K562 (cell line): ENCODE measurements at regions not wholly inside any gene's neighbourhood (a gene's known extent, or its start where the extent isn't known, plus 50 kb on each side); places are given as distances from the start of the nearest gene placed in this dataset.

Experiments used
- CEBPG ChIP-seq, 3 experiments: fragments of 200-800 bp in 1 of 3; sonication (Bioruptor generic) in 1 of 3; sonication (generic) in 1 of 3; formaldehyde crosslinking in 1 of 3; IDR thresholded peaks in 2 of 3; conservative IDR thresholded peaks in 1 of 3; 2 replicates each; pipeline versions ENCODE4 v1.6.1 to v1.8.0; 2016 to 2022; ENCODE audit warnings: missing compliant biosample characterization in 2 of 3, missing genetic modification characterization in 2 of 3, mild to moderate bottlenecking in 1 of 3, missing genetic modification reagents in 1 of 3
- CTCF ChIP-seq, 3 experiments: IDR thresholded peaks in 2 of 3; conservative IDR thresholded peaks in 1 of 3; 2 replicates each; pipeline ENCODE4 v1.5.1; 2011 to 2012; ENCODE audit warnings: low read length in 3 of 3, mild to moderate bottlenecking in 3 of 3, control low read depth in 2 of 3, improper control_type of control experiment in 1 of 3, inconsistent platforms in 1 of 3, low read depth in 1 of 3, mixed read lengths in 1 of 3, moderate library complexity in 1 of 3; ENCODE audit not compliant: insufficient read depth in 2 of 3
- GATAD2A ChIP-seq: fragments of 450-650 bp; IDR thresholded peaks from 2 replicates; pipeline ENCODE4 v1.6.1; 2017

DNA sequence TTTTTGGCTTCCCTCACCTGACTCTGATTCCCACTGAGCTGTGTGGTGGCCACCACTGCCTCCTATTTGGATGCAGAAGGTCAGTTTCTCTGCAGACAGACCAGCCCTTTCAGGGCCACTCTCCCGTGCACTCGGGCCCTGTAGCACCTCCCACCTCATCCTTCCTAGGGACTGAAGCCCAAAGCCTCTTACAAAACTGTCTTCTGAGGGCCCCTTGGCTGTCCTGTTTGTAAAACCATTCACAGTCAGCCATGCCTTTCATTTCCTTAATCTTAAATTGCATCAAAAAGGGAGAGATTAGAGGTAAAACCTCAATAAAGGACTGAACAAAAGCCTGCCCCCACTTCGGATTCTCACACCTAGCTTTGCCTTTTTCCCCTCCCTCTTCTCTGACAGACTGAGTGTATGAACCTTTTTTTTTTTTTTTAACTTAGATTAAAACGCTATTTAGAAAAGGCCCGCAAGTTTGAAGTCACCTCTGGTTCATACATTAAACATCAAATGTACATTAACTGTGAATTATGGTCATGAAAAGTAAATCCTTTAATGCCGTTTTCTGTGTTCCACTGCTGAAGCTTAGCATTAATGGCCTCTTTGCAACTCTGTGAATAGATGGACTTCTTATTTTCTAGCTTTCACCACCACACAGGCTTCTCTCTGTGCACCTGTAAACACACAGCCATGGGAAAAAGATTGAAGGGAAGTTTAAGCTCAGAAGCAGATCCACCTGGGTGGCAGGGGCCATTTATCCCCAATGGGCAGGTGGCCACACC lies 247.2 kb upstream of the CADM1 start:
- TF ChIP-seq CTCF (IDR thresholded peaks at IDR 0.05 in 2 of 3, conservative IDR thresholded peaks at IDR 0.05 in 1 of 3; ENCODE audit: insufficient read depth in 2 of 3, low read depth in 1 of 3, low read length in 3 of 3): no peak
- TF ChIP-seq GATAD2A: no peak
- TF ChIP-seq CEBPG (CRISPR knock-in tag; IDR thresholded peaks at IDR 0.05): no peak
- no peak for TF ChIP-seq CEBPG (tag; conservative IDR thresholded peaks at IDR 0.05 in 1 of 2, IDR thresholded peaks at IDR 0.05 in 1 of 2)
